ENCODE measurements at regions not wholly inside any gene's neighbourhood (a gene's known extent, or its start where the extent isn't known, plus 50 kb on each side); places are given as distances from the start of the nearest gene placed in this dataset.
"Not testable (repeated sequence)": the region's sequence is repeated elsewhere in the genome, so short reads cannot be mapped to it uniquely, and the experiment has no call there.

GRCh38 chr5:92836855-92837755 lies 743.9 kb downstream of the NR2F1-AS1 start:
- no peak for DNase-seq (ENCODE audit: low spot score)
- ATAC-seq, result no peak

GRCh38 chr5:92835712-92836111 lies 745.3 kb downstream of the NR2F1-AS1 start:
- DNase-seq (ENCODE audit: low spot score) (no peak), ATAC-seq (no peak)

- not testable (repeated sequence) for ATAC-seq; DNase-seq (ENCODE audit: low spot score)
Observed at GRCh38 chr5:92823551-92823950, 757.5 kb downstream of the NR2F1-AS1 start.

DNA sequence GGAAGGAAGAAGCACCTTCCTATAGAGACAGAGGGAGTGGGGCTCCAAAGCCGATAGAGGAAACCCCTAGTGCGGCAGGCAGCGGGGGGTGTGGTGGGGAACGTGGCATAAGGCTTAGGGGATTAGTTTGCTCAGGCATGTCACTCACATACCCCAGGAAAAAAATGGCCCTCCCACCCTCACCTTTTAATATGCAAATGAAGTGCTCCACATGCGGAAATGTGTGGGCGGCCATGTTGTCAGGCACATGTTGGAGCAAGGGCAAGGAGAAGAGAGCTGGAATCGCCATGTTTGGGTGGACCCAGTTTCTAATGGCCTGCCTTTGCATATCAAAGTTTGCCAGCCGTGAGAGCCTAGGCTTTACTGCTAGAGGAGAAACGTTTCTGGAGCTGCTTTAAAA lies 758.8 kb downstream of the NR2F1-AS1 start:
- no peak for ATAC-seq

DNA sequence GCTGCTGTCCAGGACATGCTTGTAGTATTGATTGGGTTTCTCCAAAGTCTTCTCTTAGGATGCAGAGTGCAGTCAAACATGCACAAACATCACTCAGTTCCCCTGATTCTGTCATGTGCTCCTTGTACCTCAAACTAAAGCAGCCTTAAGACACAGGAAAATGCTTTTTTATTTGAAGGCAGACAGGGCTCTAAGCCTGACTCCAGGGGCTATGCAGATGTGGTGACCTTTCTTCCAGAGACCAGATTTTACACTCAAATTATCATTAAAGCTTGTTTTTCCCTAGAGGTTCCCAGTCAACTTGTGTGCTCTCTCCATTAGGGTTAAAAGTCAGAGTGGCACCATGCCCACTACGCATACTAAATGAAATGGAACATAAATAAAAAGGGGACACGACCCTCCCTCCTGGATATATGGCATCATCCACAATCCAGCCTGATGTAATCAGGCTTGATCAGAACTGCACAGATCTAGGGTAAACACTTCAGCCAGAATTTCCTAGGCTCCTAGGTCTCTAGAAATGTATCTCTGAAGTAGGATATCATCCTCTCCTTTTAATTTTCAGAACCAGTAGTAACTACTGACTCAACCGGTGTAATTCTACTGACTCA lies 771.1 kb downstream of the NR2F1-AS1 start:
- ATAC-seq, result no peak
- no peak for DNase-seq (ENCODE audit: low spot score)

More for the DNA sequence above, 758.8 kb downstream of the NR2F1-AS1 start:
- DNase-seq (ENCODE audit: low spot score), result no peak

DNA sequence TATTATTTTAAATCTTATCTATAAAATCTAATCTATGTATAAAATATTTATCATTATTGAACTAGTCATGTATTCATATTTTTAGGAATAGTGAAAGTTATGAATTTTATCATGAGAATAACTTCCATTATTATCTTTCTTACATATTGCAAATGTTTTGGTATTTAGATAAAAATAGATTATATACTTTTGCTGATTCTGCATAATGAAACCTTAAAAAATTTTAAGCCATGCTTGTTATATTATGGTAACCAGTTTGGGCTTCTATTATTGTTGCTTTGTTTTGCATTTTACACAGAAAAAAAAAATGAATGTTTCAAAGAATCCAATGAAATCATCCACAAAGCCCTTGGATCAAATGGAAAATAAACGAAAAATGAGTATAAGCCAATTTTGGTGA lies 772.5 kb downstream of the NR2F1-AS1 start:
- ATAC-seq, result no peak
- DNase-seq (ENCODE audit: low spot score), result no peak

DNA sequence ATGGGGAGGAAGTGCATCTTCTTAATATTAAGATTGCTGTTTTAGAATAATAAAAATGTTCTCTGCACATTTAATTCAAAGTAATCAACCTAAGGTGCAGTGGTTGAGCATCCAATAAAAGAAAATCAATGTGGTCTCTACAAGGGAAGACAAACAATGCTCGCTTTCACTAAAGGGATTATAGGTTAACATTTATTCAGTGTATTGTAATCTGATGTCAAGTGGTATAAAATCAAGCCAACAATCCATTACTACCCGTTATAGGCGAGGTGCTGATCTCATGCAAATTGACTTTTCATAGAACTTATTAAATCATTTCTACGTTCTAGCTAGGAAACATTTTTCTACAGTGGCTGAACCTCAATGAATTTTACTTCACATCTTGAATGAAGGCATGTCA lies 773.9 kb downstream of the NR2F1-AS1 start:
- ATAC-seq (no peak), DNase-seq (ENCODE audit: low spot score) (no peak)

DNA sequence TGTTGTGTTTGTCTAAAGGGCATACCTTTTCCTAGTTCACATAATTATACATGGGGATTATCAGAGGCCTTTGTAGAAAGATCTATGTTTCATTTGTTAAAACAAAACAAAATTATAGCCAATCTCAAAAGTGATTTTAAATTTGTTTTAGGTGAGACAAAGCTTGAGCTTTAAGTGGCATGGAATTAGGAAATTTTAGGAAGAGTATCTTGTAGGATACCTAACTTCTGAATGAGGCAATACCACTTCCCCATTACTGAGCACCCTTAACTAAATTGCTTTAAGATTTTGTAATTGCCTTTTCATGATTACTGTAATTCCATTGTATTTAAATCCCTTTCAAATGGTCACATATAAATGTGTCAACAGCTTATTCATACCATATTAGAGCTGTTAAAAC lies 775.6 kb downstream of the NR2F1-AS1 start:
- DNase-seq (ENCODE audit: low spot score) (no peak), ATAC-seq (no peak)

DNA sequence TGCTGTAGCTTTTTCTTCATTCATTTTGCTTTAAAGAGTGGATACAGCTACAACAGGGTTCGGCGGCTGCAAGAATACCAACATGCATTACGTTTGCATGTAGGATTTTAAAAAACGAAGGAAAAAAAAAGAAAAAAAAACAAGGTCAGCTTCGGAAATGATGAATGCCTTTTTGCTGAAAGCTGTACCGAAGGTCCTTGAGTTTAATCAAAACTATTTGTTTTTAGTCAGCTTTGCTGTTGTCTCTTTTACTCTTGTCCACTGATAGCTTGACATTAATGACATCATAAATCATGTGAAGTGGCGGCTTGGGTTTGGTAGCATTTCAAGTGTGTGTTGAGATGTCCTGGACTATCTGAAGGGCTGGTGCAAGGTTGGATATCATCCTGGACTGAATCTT lies 779.1 kb downstream of the NR2F1-AS1 start:
- ATAC-seq (no peak), DNase-seq (ENCODE audit: low spot score) (no peak)

GRCh38 chr5:92800365-92800764 lies 780.7 kb downstream of the NR2F1-AS1 start:
- no peak for DNase-seq (ENCODE audit: low spot score)
- ATAC-seq, result no peak

DNA sequence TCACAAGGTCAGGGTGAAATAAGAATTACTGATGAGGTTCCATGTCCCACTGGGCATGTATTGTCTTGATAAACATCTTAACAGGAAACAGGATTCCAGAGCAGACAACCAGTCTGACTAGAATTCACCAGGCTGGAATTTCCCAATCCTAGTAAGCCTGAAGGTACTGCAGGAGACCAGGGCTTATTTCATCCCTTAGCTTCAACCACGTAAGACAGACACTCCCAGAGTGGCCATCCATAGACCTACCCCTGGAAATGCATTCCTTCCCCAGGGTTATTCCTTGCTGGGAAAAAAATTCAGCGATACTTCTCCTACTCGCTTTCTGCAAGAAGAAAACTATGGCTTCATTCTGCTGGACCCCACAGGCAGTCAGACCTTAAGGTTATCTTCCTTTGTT lies 785.4 kb downstream of the NR2F1-AS1 start:
- ATAC-seq, result no peak
- DNase-seq (ENCODE audit: low spot score), result no peak

DNA sequence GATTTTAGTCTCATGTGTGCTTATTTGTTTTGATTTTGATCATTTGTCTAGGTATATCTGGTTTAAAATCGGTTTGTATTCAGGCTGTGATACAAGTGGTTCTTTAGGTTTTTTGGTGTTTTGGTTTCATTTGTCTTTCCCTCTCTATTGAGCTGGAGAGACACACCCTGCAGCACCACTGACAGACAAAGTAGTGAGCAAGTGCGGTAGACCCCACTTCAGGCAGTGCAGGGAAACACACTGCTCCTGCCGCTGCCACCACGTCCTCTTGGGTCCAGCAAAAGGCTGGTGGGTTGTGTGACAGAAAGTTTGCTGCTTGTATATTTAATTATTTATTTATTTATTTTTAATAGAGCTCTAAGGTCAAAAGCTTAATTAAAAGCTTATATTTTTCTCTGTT lies 801.0 kb downstream of the NR2F1-AS1 start:
- DNase-seq (ENCODE audit: low spot score) (no peak), ATAC-seq (no peak)

DNA sequence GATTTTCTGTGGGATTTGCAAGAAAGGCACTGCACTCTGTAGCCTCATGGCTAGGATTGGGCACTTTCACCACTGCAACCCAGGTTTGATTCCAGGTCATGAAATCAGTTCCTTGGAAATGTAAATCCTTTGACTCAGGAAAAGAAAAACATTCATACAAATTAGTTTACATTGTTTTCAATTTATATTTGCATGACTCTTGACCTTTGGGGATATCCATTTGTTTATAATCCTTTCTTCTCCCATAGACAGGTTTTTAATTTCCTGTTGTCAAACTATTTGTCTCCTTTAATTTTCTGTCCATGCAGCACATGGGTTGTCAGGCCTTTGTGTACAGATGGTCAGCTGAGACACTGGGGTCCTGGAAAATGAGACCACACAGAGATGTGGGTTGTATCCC lies 801.5 kb downstream of the NR2F1-AS1 start:
- ATAC-seq (no peak), DNase-seq (ENCODE audit: low spot score) (no peak)

DNA sequence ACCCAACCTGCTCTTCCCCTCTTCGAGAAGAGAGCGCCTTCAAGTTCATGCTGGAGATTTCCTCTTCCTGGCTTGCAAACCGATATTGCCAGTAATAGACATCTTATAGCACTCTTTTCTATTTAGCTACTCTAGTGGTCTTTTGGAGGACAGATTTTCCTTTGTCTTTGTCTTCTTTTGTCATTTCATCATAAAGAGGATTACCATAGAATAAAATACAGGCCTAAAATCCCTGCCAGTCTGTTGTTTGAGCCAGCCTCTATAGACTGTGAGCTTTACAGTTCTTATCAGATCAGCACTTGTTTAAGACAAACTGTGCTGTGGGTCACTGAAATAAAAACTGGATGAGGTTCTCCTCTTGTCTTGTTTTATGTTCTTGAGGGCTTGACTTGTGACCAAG lies 802.8 kb downstream of the NR2F1-AS1 start:
- ATAC-seq (no peak), DNase-seq (ENCODE audit: low spot score) (no peak)

DNA sequence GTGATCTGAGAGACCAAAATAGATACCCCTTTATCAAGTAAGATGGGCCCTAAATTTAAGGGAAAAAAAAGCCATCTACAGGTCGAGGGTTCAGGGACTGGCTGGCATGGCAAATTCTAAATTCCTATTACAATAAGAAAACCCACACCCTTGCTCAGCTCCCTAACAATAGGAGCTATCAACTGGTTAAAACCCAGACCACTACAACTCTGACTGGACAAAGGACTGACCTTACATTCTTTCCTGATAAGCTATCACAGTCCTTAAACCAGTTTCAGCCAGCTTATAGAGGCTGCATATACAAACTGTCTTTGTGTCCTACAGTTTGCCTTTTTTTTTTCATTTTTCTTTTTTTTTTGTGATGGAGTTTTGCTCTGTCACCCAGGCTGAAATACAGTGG lies 803.6 kb downstream of the NR2F1-AS1 start:
- no peak for DNase-seq (ENCODE audit: low spot score)
- ATAC-seq, result no peak

GRCh38 chr5:92775711-92776615 lies 805.1 kb downstream of the NR2F1-AS1 start:
- ATAC-seq (no peak), DNase-seq (ENCODE audit: low spot score) (no peak)

DNA sequence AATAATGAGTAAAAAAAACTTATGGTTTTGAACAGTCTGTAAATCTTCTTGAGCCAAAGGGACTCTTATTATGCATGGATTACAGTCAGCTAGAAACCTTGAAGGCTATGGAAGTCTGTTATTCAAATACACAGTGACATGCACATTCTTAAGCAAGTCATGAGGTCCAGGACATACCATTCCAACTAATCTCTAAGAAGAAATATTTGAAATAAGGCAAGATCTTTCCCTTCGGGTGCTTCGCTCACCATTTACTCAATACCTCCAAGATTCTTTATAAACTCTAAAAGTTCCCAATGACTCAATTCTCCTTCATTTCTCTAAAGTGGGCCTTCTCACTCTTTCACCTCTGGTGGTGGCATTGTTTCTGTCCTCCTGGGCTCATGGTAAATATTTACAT lies 811.0 kb downstream of the NR2F1-AS1 start:
- DNase-seq (ENCODE audit: low spot score) (no peak), ATAC-seq (no peak)

GRCh38 chr5:92761585-92761984 lies 819.4 kb downstream of the NR2F1-AS1 start:
- no peak for ATAC-seq

DNA sequence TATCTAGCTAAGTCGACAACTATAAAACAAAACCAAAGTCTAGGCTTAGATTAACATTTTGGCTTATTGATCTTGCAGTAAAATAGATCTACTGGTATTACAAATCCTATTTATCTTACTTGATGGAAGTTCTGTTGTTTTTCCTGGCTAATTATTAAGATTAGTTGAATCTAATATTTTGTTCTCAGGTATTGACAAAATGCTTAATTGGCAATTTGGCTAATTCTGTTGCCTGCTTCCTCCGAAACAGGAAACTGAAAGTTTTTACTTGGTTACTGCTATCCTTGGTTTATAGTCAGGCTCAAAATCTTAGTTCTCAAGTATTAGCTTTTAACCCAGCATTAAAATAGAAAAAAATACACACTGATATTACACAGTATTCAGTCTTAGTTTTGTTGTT lies 820.5 kb downstream of the NR2F1-AS1 start:
- DNase-seq (ENCODE audit: low spot score), result no peak
- no peak for ATAC-seq

More at GRCh38 chr5:92761585-92761984, 819.4 kb downstream of the NR2F1-AS1 start:
- no peak for DNase-seq (ENCODE audit: low spot score)

GRCh38 chr5:92758552-92758951 lies 822.5 kb downstream of the NR2F1-AS1 start:
- ATAC-seq (no peak), DNase-seq (ENCODE audit: low spot score) (no peak)

- DNase-seq (ENCODE audit: low spot score) (no peak), ATAC-seq (no peak)
Observed at GRCh38 chr5:92749943-92750342, 831.1 kb downstream of the NR2F1-AS1 start.
